ENCODE measurements at regions not wholly inside any gene's neighbourhood (a gene's known extent, or its start where the extent isn't known, plus 50 kb on each side); places are given as distances from the start of the nearest gene placed in this dataset.

GRCh38 chr4:155616117-155616516 is 50.5 kb upstream of the GUCY1A1 start:
- DNase-seq = no peak

- no peak for DNase-seq
Observed at GRCh38 chr4:155615081-155615887, 51.4 kb upstream of the GUCY1A1 start.

DNA sequence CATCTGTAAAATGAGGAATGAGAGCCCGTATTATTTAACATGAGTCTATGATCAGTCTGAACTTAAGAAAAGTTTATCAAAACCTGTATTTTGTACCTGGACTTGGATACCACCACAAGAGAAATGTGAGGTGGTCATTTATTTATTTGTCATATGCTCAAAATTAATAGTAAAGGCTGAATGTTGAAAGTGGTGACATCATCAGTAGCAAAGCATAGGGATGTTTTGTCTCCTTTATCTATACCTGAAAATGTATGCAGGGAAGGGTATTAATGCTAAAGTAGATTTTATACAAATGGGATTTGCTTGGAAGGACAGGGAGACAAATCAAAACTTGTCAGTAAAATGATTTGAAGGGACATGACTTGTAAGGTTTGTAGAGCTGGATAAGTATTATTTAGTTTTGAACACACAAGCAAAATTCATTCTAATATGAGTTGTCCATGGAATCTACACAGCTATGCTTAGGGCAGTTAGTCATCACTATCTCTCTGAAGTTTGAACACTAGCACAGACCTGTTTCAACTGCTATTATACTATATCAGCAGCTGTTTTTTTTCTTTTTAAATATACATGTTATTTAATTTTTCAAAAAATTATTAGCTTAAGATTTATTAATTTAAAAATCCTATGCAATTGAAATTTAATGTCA is 52.4 kb upstream of the GUCY1A1 start:
- peak; percentile 20 for DNase-seq

GRCh38 chr4:155612074-155612473 is 54.6 kb upstream of the GUCY1A1 start:
- DNase-seq = no peak

DNA sequence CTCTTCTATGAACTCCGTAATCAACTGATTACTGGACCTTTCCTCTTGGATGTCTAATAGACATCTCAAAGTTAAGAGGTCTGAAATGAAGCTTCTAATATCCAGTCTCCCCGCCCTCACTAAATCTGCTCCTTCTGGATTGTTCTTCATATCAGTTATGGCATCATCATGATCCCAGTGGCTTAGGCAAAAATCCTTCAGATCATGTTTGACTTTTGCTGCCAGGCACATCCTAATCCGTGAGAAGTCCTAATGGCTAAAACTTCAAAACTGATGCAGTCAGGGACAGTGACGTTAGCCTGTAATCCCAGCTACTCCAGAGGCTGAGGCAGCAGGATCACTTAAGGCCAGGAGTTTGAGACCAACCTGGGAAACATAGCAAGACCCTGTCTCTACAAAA is 55.1 kb upstream of the GUCY1A1 start:
- DNase-seq = no peak

- DNase-seq = no peak
Observed at GRCh38 chr4:155610143-155610542, 56.5 kb upstream of the GUCY1A1 start.

DNA sequence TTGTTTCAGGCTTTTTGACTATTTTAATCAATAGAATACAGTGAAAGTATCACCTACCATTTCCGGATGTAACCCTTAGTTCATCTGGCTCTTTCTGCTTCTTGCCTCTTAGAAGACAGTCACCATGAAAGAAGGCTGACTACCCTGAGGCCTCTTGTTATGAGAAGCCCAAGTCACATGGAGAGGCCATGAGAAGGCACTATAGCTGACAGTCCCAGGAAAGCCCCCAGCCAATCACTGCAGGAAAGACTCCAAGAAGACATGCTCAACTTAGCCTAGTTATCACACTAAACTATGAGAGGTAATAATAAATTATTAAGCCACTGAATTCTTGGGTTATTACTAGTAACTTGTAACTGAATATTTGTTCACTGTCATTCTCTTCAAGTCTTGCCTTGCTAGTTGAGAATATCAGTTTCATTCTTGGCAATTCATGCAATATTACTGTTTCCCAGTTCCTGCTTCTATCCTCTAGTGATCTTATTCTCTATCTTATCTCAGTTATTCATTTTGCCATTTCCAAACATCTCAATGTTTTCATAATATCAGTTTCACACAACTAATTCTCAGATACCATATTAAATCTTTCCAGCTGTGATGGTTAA is 57.1 kb upstream of the GUCY1A1 start:
- no peak for DNase-seq

GRCh38 chr4:155608225-155608885 is 58.3 kb upstream of the GUCY1A1 start:
- DNase-seq = no peak

DNA sequence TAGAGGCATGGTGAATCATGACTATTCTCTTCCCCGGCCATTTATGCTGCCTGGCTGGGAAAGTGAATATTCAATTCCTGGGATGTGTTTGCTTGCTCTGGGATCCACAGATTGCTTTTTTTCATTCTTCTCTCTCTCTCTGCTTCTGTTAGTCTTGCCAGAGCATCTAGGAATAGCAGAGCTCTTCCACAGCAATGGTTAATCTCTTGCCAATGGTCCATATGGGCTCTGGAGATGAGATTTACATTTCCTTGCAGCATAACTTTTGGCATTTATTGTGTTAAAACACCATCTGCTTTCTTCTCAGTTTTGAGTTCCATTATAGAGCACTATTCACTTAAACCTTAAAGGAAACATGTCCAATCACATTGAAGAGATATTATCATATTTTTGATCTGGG is 59.2 kb upstream of the GUCY1A1 start:
- no peak for DNase-seq

DNA sequence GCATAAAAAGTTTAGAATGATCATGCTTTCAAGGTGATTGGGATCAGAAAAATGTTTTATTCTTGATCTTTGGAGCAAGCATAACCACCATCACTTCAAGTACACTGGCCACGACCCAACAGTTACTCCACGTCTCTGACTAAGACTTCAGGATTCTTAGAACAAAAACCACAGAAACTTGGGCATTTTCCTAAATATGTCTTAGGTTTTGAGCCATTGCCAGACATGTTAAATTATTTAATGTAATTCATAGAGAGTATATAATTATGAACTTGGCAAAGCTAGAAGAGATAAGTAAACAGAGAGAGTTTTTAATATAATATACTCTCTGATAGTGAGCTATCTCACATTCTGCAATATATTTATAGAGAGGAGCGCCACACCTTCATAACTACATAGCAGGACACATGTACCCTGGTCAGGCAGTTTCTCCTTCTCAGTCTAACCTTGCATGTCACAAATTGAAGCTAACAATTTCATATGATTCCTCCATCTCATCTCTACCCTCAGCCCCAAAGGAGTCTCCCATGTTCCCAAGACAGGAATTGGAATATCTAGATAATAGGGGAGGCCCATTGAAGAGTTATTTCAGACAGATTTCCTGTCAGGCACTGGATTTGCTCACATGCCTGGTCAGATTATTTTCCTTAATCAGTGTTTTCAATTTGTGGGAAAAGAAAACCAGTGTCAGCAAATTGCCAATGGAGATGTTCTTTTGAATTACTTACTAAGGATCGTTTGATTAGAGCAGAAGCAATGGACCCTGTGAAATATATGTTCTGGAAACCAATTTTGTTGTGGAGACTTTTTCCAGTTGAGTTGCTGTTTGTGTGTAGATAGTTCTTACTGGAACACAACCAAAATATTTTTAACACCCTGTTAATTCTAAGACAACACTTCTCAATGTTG is 61.7 kb upstream of the GUCY1A1 start:
- peak; percentile 82 for DNase-seq

DNA sequence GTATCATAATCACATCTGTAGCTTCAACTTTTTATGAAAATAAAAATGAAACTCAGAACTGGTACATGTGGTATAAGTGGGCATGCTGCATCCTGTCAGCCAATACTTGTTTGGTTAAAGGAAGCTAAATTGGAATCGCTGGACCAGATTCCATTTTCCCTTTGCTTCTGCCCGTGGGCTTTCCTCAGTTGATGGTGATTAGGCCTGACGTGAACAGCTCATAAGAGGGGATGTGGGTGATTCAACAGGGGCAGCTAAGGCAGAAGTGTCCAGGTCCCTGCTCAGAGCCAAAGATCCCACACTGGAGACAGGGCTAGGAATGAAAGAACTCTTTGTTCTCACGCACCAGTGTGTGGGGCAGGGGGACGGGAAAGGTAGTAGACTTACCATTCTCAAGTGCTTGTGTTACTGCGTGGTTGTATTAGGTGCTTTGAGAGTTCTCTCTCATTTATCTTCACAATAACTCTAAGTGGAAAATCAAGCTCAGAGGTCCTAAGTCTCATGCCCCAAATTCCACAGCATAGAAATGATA is 63.2 kb upstream of the GUCY1A1 start:
- no peak for DNase-seq

DNA sequence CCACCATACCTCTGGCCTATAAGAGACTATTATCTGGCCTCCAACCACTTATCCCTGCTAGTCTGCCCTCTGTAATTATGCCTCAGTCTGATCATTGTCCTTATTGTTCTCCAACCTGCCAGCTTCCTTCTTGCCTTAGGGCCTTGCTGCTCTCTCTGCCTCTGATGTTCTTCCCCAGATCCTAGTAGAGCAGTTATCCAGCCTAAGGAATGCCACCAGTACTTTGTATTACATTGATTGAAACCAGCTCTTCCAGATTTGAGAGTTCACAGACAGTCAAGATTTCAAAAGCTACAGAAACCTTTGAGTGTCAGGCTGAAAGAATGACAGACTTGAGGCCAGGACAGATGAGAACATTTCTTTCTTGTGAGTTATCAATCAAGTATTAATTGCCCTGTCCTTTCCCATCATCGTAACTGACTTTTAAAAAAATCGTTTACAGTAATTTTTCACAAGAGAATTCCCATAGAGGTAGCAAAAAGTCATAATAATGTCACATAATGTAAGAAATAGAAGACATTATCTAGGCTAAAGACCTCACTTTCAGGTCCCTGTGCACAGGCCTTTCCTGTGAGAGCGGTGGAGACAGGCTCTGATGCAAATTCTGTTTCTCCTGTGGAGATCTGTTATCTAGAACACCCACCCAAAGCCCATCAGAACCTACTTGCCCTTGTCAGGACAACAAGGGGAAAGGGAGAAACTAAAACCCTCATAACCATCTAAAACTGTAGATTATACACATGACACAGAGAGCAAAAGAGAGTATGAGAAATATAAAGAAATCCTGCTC is 64.1 kb upstream of the GUCY1A1 start:
- DNase-seq = no peak

- DNase-seq = peak; percentile 73
Observed at GRCh38 chr4:155600244-155600643, 66.4 kb upstream of the GUCY1A1 start.

DNA sequence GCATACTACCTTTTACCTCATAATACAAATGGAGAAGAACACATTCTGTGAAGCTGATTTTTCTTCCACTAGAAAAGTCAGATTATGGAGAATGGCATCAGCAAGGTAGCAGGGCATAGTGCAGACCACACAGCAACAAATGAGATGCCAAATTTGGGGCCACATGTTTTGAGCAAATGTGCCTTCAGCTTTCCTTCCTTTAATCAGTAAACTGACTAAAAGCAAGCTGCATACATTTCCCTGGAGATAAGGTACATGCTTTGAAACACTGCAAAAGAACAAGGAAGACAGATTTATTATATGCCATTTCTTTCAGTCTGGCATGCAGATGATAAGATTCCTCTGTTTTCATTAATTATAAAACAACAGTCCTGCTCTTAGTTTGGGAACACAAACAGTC is 67.1 kb upstream of the GUCY1A1 start:
- peak; percentile 40 for DNase-seq

DNA sequence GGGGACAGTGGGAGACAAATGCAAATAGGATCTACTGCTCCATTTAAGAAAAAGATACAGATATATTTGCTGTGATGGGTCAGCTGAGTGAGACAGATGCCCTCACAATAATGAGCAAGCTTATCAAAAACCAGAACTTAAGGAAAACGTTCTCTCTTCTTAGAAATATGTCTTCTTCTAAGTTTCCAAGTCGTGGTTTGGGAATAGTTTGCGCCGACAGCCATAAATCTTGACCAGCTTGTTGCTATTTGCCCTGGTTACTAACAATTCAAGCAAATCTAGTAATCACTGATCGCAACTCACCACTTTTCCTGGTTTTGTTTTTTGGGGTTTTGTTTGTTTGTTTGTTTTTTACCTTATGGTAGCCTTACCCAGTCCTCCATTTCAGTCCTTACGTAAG is 67.6 kb upstream of the GUCY1A1 start:
- DNase-seq = no peak

- DNase-seq = no peak
Observed at GRCh38 chr4:155597933-155598451, 68.7 kb upstream of the GUCY1A1 start.

DNA sequence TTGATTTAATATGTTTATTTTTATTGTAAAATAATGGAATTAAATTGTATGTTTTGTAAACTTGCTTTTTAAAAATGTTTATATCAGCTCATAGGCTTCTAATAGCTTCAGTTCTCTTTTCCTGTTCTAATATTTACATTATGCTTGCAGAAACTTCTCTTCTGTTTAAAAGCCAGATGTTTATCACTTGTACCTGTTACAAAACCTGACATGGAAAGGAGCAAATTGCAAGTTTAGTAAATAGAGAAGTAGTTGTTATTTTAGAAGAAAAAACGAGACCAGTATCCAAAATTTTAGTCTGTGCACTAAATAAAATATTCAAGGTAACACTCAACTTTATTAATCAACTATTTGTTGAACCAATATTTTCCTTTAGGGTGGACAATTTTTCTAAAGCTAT is 69.4 kb upstream of the GUCY1A1 start:
- DNase-seq = no peak

DNA sequence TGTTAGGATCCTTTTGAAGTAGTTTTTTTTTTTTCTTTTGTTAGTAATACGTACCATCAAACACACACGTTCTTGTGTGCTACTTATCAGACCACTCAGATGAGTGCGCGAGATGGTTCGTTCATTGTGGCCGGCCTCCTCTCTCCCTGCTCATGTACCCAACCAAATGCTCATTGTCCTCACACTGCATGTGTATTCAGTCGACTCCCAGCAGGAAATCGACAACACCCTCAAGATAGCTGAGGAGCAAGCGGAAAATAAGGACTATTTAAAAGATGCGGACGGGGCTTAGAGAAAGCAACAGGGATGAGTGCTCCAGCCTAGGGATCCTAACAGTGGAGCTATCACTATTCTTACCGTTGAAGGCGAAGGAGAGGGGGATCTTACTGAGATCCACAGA is 72.9 kb upstream of the GUCY1A1 start:
- DNase-seq = no peak

GRCh38 chr4:155592938-155593297 is 73.7 kb upstream of the GUCY1A1 start:
- no peak for DNase-seq

GRCh38 chr4:155592179-155592937 is 74.3 kb upstream of the GUCY1A1 start:
- DNase-seq = no peak
